MM.1S (cell line): ENCODE measurements at regions not wholly inside any gene's neighbourhood (a gene's known extent, or its start where the extent isn't known, plus 50 kb on each side); places are given as distances from the start of the nearest gene placed in this dataset.

Experiments used
- DNase-seq: peaks from one replicate; pipeline ENCODE4 v3.0.0-alpha.2; 2015
- H2AFZ ChIP-seq: fragments of 300-600 bp; sonication (generic); 2 replicates; pipeline ENCODE4 v1.6.0; 2016; ENCODE audit warnings: antibody characterized with exemption, low read length
- H3F3A ChIP-seq: fragments of 300-600 bp; sonication (generic); 2 replicates; pipeline ENCODE4 v1.6.1; 2016; ENCODE audit warnings: mild to moderate bottlenecking, antibody characterized with exemption, low read length, moderate library complexity, mixed read lengths; ENCODE audit not compliant: insufficient read depth
- H3K27ac ChIP-seq: fragments of 300-600 bp; sonication (generic); 2 replicates; pipeline ENCODE4 v1.5.1; 2016; ENCODE audit warnings: mild to moderate bottlenecking, low read length
- H3K27me3 ChIP-seq: fragments of 300-600 bp; sonication (generic); replicated peaks from 2 replicates; pipeline ENCODE4 v1.6.0; 2016; ENCODE audit warnings: low read length; ENCODE audit not compliant: insufficient read depth
- H3K36me3 ChIP-seq: fragments of 300-600 bp; sonication (generic); replicated peaks from 2 replicates; pipeline ENCODE4 v1.6.1; 2016; ENCODE audit warnings: mild to moderate bottlenecking, low read length, mixed read lengths; ENCODE audit not compliant: insufficient read depth
- H3K4me1 ChIP-seq: fragments of 300-600 bp; sonication (generic); 2 replicates; pipeline ENCODE4 v1.6.1; 2016; ENCODE audit warnings: low read length, mixed read lengths
- H3K4me2 ChIP-seq: fragments of 300-600 bp; sonication (generic); 2 replicates; pipeline ENCODE4 v1.6.0; 2016; ENCODE audit warnings: low read depth, low read length
- H3K4me3 ChIP-seq: fragments of 300-600 bp; sonication (generic); 2 replicates; pipeline ENCODE4 v1.5.1; 2016; ENCODE audit warnings: low read length, mixed read lengths
- H3K79me2 ChIP-seq: fragments of 300-600 bp; sonication (generic); 2 replicates; pipeline ENCODE4 v1.6.1; 2016; ENCODE audit warnings: mixed run types, low read length, mixed read lengths
- H3K9ac ChIP-seq: fragments of 300-600 bp; sonication (generic); 2 replicates; pipeline ENCODE4 v1.6.1; 2016; ENCODE audit warnings: low read length, mixed read lengths
- H3K9me2 ChIP-seq: fragments of 300-600 bp; sonication (generic); replicated peaks from 2 replicates; pipeline ENCODE4 v1.6.1; 2016; ENCODE audit warnings: mild to moderate bottlenecking, low read length, mixed read lengths; ENCODE audit not compliant: insufficient read depth
- H3K9me3 ChIP-seq: fragments of 300-600 bp; sonication (generic); replicated peaks from 2 replicates; pipeline ENCODE4 v1.6.1; 2016; ENCODE audit warnings: mild to moderate bottlenecking, low read length, mixed read lengths; ENCODE audit not compliant: insufficient read depth
- H4K20me1 ChIP-seq: fragments of 300-600 bp; sonication (generic); 2 replicates; pipeline ENCODE4 v1.6.1; 2016; ENCODE audit warnings: mild to moderate bottlenecking, low read length, moderate library complexity, mixed read lengths; ENCODE audit not compliant: insufficient read depth
- CTCF ChIP-seq: fragments of 300-600 bp; sonication (generic); IDR thresholded peaks from 2 replicates; pipeline ENCODE4 v1.5.1; 2016; ENCODE audit warnings: antibody characterized with exemption, low read length, mixed read lengths
- EZH2 ChIP-seq: fragments of 300-600 bp; sonication (generic); optimal IDR thresholded peaks from 2 replicates; pipeline ENCODE3; 2017; ENCODE audit warnings: low read depth, mild to moderate bottlenecking, antibody characterized with exemption, low read length, mixed read lengths
- EZH2phosphoT487 ChIP-seq: fragments of 300-600 bp; sonication (generic); IDR thresholded peaks from 2 replicates; pipeline ENCODE4 v1.6.1; 2018; ENCODE audit warnings: antibody characterized with exemption, low read length

- peaks cover 37% of the 10 kb centered on the region for H3K4me1 ChIP-seq
- no peaks in the 10 kb centered on the region for H3K9me3 ChIP-seq
- H2AFZ ChIP-seq: peak overlapping the region; percentile 28
- H3K27me3 ChIP-seq: no peaks in the 10 kb centered on the region
- peak overlapping the region; percentile 62; the same call in 1 of the 2 replicates for H3K27ac ChIP-seq
- TF ChIP-seq EZH2 (no peak), CTCF (0 out of 2 replicates have a peak, but pooled peaks have one; percentile 12)
- H4K20me1 ChIP-seq: no peaks in the 10 kb centered on the region
- H3K79me2 ChIP-seq: no peaks in the 10 kb centered on the region
- peak overlapping the region; percentile 27 for H3K4me3 ChIP-seq
- peak overlapping the region; percentile 8; the same call in 1 of the 2 replicates for H3K9ac ChIP-seq
- no peaks in the 10 kb centered on the region for H3K9me2 ChIP-seq
- H3F3A ChIP-seq: peaks cover 24% of the 10 kb centered on the region
- peak; percentile 62 for DNase-seq
- H3K4me2 ChIP-seq: peak overlapping the region; percentile 65
- H3K36me3 ChIP-seq: no peaks in the 10 kb centered on the region
Observed at GRCh38 chr3:25863011-25863415, 73.1 kb downstream of the OXSM start.

GRCh38 chr3:25863416-25863959, 73.6 kb downstream of the OXSM start:
- peaks cover 24% of the 10 kb centered on the region for H3F3A ChIP-seq
- H3K79me2 ChIP-seq: no peaks in the 10 kb centered on the region
- no peaks in the 10 kb centered on the region for H3K27me3 ChIP-seq
- TF ChIP-seq CTCF: peak; percentile 53
- no peak for TF ChIP-seq EZH2
- no peaks in the 10 kb centered on the region for H3K36me3 ChIP-seq
- peak overlapping the region; percentile 8; the same call in 1 of the 2 replicates for H3K9ac ChIP-seq
- peak; percentile 35 for DNase-seq
- peaks cover 37% of the 10 kb centered on the region for H3K4me1 ChIP-seq
- no peaks in the 10 kb centered on the region for H3K9me3 ChIP-seq
- no peaks in the 10 kb centered on the region for H3K9me2 ChIP-seq
- peak overlapping the region; percentile 65 for H3K4me2 ChIP-seq
- H4K20me1 ChIP-seq: no peaks in the 10 kb centered on the region
- peak overlapping the region; percentile 27 for H3K4me3 ChIP-seq
- H3K27ac ChIP-seq: peak overlapping the region; percentile 62; the same call in 1 of the 2 replicates
- peak overlapping the region; percentile 28 for H2AFZ ChIP-seq

GRCh38 chr3:25870452-25870851, 80.6 kb downstream of the OXSM start:
- H3K4me3 ChIP-seq: no peak overlapping the region
- no peaks in the 10 kb centered on the region for H3K79me2 ChIP-seq
- H3K9me3 ChIP-seq: no peaks in the 10 kb centered on the region
- H3F3A ChIP-seq: peaks cover 4% of the 10 kb centered on the region; the same call in 1 of the 2 replicates
- no peak overlapping the region for H3K4me2 ChIP-seq
- DNase-seq: no peak
- H3K9me2 ChIP-seq: no peaks in the 10 kb centered on the region
- H3K4me1 ChIP-seq: peaks cover 13% of the 10 kb centered on the region
- H3K27me3 ChIP-seq: 0 out of 2 replicates have a peak, but pooled peaks cover 5% of the 10 kb centered on the region
- H3K36me3 ChIP-seq: no peaks in the 10 kb centered on the region
- no peak for TF ChIP-seq EZH2phosphoT487
- no peak for TF ChIP-seq CTCF
- no peak for TF ChIP-seq EZH2
- H2AFZ ChIP-seq: no peak overlapping the region
- no peak overlapping the region for H3K9ac ChIP-seq
- H4K20me1 ChIP-seq: no peaks in the 10 kb centered on the region
- no peak overlapping the region for H3K27ac ChIP-seq
